Sigmoid colon (tissue), 6 donors: ENCODE measurements at regions not wholly inside any gene's neighbourhood (a gene's known extent, or its start where the extent isn't known, plus 50 kb on each side); places are given as distances from the start of the nearest gene placed in this dataset.

Source experiments
- DNase-seq: peaks from one replicate; pipeline ENCODE4 v3.0.0-alpha.2; 2019
- H3K27ac ChIP-seq, 4 donors: fragments of 200-600 bp; sonication (generic); one replicate each; pipeline ENCODE4 v1.5.1; 2016 to 2019; ENCODE audit warnings: mild to moderate bottlenecking in 1 of 4
- H3K27me3 ChIP-seq, 3 donors: fragments of 200-600 bp; sonication (generic); one replicate each; pipeline ENCODE4 v1.5.1; 2019; ENCODE audit warnings: mild to moderate bottlenecking in 1 of 3
- H3K36me3 ChIP-seq, 4 donors: fragments of 200-600 bp; sonication (generic); one replicate each; pipeline ENCODE4 v1.5.1; 2016 to 2019
- H3K4me1 ChIP-seq, 4 donors: fragments of 200-600 bp; sonication (generic); one replicate each; pipeline ENCODE4 v1.5.1; 2017 to 2019
- H3K4me3 ChIP-seq, 4 donors: fragments of 200-600 bp; sonication (generic); one replicate each; pipeline ENCODE4 v1.5.1; 2017 to 2019; ENCODE audit warnings: mild to moderate bottlenecking in 2 of 4, moderate library complexity in 1 of 4
- H3K9me3 ChIP-seq, 4 donors: fragments of 200-600 bp in 3 of 4; sonication (generic) in 3 of 4; one replicate each; pipeline versions ENCODE4 v1.5.1 to v1.6.1; 2013 to 2019
- CTCF ChIP-seq, 4 experiments: fragments of 450-650 bp in 3 of 4; fragments of 200-600 bp in 1 of 4; IDR thresholded peaks; one replicate each; pipeline ENCODE4 v1.5.1; 2016 to 2019; ENCODE audit warnings: antibody characterized with exemption in 4 of 4, mild to moderate bottlenecking in 3 of 4, moderate library complexity in 2 of 4
- EP300 ChIP-seq, 4 donors: sonication (generic); formaldehyde crosslinking; IDR thresholded peaks; one replicate each; pipeline ENCODE4 v1.6.1; 2017; ENCODE audit warnings: antibody characterized with exemption in 4 of 4
- POLR2A ChIP-seq, 2 donors: fragments of 450-650 bp; IDR thresholded peaks; one replicate each; pipeline ENCODE4 v1.6.1; 2016; ENCODE audit warnings: antibody characterized with exemption in 2 of 2, mild to moderate bottlenecking in 2 of 2, moderate library complexity in 2 of 2
- POLR2AphosphoS5 ChIP-seq, 4 donors: sonication (generic); formaldehyde crosslinking; IDR thresholded peaks; one replicate each; pipeline ENCODE4 v1.6.1; 2017; ENCODE audit warnings: antibody characterized with exemption in 4 of 4
- WGBS, 2 donors: extraction: QIAGEN DNeasy Blood & Tissue Kit; methylation state at CpG; one replicate each; pipeline ENCODE4 v1.1.7; 2013; 5-methylcytosine and 5-hydroxymethylcytosine counted together
- intact Hi-C: fragments of 100-400 bp; cut with DNase I; formaldehyde crosslinking; loops from one replicate; pipeline ENCODE4 v1.15.1; 2023
- donor health status: healthy with polysubstance abuse.
- donor health status: healthy.

GRCh38 chr5:173463207-173463606 is 135.0 kb upstream of the STC2 start:
- H3K27ac ChIP-seq = no peak overlapping the region
- H3K9me3 ChIP-seq = no peaks in the 10 kb centered on the region
- intact Hi-C loops = no loop called here
- H3K4me3 ChIP-seq = no peak overlapping the region
- H3K27me3 ChIP-seq = no peaks in the 10 kb centered on the region
- TF ChIP-seq POLR2AphosphoS5 (IDR thresholded peaks at IDR 0.05) = no peak
- TF ChIP-seq POLR2A (IDR thresholded peaks at IDR 0.05) = no peak
- TF ChIP-seq CTCF (IDR thresholded peaks at IDR 0.05) = no peak
- TF ChIP-seq EP300 (IDR thresholded peaks at IDR 0.05) = no peak
- WGBS, 2 donors = 55 to 85% methylated on average over 3 of the region's 3 CpGs
- peaks cover 0 to 14% (median 6%) of the 10 kb centered on the region in 4 donors for H3K4me1 ChIP-seq
- no peak for DNase-seq
- no peaks in the 10 kb centered on the region for H3K36me3 ChIP-seq

- no peak for DNase-seq
- TF ChIP-seq CTCF (IDR thresholded peaks at IDR 0.05) (no peak), POLR2AphosphoS5 (IDR thresholded peaks at IDR 0.05) (no peak), POLR2A (IDR thresholded peaks at IDR 0.05) (no peak)
- WGBS, 2 donors = 59 to 70% methylated on average over 10 of the region's 10 CpGs
- Histone ChIP-seq H3K9me3 (no peaks in the 10 kb centered on the region), H3K27me3 (no peaks in the 10 kb centered on the region), H3K4me3 (no peak overlapping the region), H3K36me3 (no peaks in the 10 kb centered on the region), H3K27ac (no peak overlapping the region), H3K4me1 (peaks cover 0 to 7% (median 0%) of the 10 kb centered on the region in 4 donors)
- intact Hi-C loops = no loop called here
Measured at GRCh38 chr5:173458828-173459609, 130.8 kb upstream of the STC2 start.

GRCh38 chr5:173457482-173457881 is 129.3 kb upstream of the STC2 start:
- Histone ChIP-seq H3K27me3 (no peaks in the 10 kb centered on the region), H3K27ac (no peak overlapping the region), H3K36me3 (no peaks in the 10 kb centered on the region), H3K4me3 (no peak overlapping the region), H3K9me3 (no peaks in the 10 kb centered on the region), H3K4me1 (peaks cover 0 to 7% (median 0%) of the 10 kb centered on the region in 4 donors)
- DNase-seq = no peak
- 71% methylated on average over 5 of the region's 5 CpGs for WGBS, 2 donors
- intact Hi-C loops = no loop called here
- TF ChIP-seq CTCF (IDR thresholded peaks at IDR 0.05) (no peak), POLR2AphosphoS5 (IDR thresholded peaks at IDR 0.05) (no peak), EP300 (IDR thresholded peaks at IDR 0.05) (no peak), POLR2A (IDR thresholded peaks at IDR 0.05) (no peak)

GRCh38 chr5:173456751-173457171 is 128.5 kb upstream of the STC2 start:
- Histone ChIP-seq H3K27me3 (no peaks in the 10 kb centered on the region), H3K4me3 (no peak overlapping the region), H3K9me3 (no peaks in the 10 kb centered on the region), H3K27ac (no peak overlapping the region), H3K4me1 (peaks cover 0 to 7% (median 0%) of the 10 kb centered on the region in 4 donors), H3K36me3 (no peaks in the 10 kb centered on the region)
- TF ChIP-seq CTCF (IDR thresholded peaks at IDR 0.05) (no peak), POLR2AphosphoS5 (IDR thresholded peaks at IDR 0.05) (no peak), POLR2A (IDR thresholded peaks at IDR 0.05) (no peak), EP300 (IDR thresholded peaks at IDR 0.05) (no peak)
- DNase-seq = no peak
- intact Hi-C loops = no loop called here
- 63 to 68% methylated on average over 5 of the region's 5 CpGs for WGBS, 2 donors
